ENCODE measurements at regions not wholly inside any gene's neighbourhood (a gene's known extent, or its start where the extent isn't known, plus 50 kb on each side); places are given as distances from the start of the nearest gene placed in this dataset.

DNA sequence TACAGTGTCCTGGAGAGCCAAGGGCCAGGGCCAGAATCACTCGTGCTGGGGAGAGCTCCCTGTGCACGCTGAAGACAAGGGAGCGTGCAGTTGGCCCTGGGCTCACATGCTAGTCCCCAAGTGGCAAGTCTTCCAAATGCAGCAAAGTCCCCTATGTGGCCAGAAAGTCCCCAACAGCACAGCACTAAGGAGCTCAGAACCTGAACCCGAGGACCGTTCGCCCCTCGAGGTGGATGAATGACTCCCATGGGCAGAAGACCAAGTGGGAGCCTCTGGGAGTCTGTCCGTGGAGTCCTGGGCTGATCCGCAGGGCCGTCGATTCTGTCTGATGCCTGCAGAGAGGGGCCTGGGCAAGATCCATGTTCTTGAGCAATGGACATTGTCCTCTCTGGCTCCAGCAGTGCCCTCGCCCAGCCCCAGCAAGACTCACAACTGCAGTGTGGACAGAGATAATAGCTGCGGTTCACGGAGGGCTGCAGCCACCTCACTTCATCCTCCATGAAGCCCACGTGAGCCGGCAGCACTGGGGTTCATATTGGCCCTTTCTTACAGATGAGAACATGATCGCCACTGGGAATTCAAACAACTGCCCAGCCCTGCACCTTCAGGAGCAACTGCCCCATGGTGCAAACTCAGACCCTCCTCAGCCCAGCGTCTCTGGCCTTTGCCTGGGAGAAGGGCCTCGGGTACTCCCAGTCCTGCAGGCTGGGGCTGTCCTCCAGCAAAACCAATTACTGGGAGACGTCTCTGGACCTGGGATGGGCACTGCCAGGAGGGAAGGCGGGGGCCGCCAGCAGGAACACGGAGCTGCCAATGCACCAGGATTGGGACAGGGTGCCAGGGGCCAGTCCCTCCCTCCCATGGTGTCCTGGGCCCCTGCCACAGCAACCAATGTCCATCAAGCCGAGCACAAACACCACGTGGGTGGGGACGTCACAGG, 243.7 kb downstream of the NPHP4 start:
- DNase-seq, result no peak

DNA sequence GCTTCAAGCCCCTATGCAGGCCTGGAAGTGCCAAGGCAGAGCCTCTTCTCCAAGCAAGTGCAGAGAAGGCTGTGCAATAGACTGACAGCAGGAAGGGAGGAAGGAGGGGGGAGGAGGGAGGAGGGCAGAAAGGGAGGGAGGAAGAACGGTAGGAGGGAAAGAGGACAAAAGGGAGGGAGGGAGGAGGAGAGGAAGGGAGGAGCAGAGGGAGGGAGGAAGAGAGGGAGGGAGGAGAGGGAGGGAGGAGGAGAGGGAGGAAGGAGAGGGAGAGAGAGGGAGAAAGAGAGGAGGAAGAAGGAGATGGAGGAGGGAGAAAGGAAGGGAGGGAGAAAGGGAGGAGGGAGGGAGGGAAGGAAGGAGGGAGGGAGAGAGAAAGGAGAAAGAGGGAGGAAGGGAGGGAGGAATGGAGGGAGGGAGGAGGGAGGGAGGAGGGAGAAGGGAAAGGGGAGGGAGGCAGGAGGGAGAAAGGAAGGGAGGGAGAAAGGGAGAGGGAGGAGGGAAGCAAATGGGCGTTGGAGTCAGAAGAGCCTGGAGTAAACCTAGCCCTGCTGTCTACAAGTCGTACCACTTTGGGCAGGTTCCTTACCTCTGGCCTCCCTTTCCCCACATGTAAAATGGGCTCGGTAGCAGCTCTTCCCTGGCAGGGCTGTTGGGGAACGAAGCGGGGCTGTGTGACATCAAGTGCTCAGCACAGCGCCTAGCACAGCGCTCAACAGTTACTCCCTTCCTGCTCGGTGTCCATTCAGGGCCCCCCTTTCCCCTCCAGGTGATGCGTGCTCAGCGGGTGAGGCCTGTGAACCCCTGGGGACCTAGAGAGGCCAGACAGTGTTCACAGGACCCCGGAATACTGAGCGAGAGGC, 244.6 kb downstream of the NPHP4 start:
- no peak for DNase-seq

DNA sequence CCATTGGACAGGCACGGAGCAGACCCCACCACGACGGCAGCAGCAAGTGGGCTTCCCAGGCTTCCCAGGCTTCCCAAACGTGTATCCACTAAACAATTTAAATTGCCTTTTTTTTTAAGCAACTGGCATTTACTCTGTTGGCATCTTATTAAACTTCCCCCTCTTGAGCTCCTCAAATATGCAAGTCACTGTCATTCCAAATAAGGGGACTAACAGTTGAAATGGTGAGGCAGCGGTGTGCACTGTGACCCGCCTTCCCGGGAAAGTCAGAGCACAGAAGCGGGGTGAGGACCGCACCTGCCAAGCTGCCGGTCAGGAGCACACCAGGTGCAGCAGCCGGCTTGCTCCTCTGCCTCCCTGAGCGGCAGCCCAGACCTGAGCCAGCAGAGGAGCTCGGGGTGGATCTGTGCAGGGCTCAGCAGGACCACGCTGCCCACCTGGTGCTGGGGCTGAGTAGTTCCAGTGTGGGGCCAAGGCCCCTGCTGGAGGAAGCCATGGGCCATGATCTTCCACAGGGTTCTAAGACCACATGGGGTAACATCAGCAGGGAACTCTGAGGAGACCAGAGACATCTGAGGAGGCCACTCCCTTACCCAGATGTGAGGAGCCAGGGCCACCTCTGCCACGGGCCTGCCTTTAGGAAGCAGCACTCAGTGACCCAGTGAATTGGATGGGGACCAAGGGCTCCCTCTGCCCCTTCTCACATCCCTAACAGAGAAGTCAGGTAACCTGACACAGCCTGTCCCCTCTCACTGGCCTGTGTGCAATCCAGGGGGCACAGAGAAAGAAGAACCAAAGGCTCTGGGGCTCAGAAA, 245.4 kb downstream of the NPHP4 start:
- no peak for DNase-seq

DNA sequence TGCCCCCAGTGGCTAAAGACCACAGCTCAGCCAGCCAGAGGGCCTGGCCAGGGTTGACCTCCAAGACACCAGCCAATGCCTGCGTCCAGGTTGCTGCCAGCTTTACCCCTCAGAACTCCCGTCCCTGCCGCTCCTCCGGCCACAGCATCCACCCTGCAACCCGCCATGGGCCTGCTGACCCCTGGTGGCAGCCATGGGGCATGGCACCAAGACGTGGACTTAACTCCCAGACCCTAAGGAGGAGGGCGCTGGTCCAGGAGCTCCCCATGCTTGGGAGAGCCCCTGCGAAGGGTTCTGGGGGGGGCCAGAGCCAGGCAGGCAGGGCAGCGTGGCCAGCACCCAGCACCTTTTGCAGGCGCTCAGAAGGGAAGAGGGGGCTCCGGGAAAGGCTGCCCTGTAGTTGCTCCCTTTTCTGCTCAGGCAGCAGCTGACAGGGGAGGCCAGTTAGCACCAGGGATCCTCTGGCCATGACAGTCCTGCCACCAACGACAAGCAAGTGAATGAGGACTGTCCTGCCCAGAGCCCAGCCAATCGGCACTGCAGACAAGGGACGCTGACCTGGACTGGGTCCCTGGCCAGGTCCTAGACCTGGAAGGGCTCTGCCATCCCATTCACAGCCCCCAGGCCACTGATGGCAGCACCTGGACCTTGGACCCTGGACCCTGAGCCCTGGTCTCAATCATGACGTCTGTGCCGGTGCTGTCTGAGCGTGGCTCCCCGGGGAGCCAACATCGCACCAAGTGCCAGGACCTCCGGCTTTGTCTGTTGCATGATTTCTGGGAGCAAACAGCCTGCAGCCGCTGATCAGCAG, 246.2 kb downstream of the NPHP4 start:
- peak; percentile 30 for DNase-seq

DNA sequence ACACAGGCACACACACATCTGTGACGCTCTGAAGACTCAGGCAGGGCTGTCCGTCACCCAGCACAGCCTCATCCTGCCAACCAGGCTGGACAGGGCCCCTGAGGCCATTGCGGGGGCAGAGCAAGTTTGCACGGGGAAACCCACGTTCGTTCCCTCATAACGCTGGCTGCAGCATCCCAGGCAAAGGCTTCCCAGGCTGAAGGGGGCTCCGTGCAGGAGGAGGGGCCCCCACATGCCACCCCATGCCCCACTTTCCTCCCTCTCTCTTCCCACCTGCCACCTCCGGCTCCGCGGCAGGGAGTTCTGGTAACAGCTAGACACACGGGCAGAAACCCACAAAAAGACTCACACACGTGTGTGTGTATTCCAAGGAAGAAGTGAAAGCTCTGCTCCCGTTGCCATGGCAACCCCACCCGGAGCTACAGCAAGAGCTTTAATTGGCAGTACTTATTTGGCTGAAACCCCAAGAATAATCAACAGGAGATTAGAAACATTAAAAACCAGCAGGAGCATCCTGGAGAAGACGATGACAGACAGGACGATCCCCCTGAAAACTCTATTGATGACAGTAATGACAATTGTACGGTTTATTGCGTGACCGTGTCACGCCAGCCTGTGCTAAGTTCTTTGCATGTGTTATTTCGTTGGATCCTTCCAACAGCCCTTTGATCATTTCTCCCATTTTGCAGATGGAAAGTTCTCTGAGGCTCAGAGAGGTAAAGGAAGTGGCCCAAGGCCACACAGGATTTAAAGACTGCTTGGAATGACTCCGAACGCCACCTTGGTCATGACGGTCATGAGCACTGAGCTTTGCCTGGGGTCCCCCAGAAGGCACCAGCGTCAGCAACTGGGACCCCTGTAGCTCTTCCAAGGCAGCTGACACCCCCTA, 247.1 kb downstream of the NPHP4 start:
- DNase-seq, result no peak

DNA sequence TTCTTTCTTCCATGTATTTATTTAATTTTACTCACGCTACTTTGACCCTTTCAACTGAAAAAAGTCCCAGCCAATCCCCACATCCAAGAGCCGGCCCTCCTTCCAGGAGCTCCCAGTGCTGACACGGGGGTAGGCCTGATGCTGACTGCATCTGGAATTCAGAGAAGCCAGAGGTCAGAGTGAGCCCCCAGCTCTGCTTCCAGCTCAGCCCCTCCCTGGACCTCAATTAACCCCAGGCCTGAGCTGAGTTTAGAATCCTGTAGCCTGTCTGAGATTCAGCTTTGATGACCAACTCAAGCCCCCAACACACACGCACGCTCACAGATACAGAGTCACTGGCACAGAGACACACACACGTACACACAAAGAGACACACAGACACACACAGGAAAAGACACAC, 247.9 kb downstream of the NPHP4 start:
- no peak for DNase-seq

DNA sequence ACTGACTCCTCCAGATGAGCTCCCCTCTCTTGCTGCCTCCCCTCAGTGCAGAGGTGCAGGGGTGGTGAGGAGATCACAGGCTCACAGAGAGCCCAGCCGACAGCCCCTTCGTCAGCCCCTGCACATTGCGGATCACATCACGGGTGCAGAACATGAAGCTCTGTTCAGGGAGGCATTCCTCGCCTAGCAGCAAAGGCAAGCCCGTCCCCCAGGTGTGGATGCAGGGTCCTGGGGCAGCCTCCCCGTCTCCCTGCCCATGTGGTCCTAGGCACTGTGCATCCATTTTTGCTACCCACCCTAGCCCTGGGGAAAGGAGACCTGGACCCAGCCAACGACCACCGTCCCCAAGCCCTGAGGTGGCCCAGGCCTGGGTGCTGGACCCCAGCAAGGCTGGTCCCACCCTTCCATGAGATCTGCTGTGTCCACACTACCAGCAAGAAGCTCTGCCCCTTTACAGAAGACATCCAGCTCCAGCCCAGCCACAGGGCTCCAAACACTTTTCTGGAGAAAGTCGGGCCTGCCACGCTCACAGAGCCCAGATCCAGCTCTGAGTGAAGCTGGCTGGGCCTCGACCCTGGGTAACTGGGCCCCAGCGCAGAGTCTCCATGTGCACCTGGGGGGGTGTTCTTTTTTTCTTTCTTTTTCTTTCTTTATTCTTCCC, 248.7 kb downstream of the NPHP4 start:
- no peak for DNase-seq

DNA sequence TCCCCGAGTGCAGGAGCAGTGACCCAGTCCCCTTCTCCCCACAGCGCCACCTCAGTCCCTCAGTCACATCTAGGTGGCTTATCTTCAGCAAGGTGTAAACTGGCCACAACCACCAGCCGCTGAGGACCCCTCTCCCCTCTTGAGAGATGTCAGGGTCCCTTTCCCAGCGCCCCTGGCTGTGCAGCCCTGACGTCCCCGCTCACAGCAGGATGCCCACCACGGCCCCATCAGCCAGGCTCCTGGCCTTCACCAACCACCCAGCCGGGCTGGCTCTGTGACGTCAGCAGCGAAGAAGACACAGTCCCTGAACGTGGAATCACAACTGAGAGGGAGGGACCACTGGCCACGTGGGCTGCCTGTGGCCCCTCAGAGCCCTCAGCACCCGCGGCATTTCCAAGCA, 249.4 kb downstream of the NPHP4 start:
- no peak for DNase-seq

DNA sequence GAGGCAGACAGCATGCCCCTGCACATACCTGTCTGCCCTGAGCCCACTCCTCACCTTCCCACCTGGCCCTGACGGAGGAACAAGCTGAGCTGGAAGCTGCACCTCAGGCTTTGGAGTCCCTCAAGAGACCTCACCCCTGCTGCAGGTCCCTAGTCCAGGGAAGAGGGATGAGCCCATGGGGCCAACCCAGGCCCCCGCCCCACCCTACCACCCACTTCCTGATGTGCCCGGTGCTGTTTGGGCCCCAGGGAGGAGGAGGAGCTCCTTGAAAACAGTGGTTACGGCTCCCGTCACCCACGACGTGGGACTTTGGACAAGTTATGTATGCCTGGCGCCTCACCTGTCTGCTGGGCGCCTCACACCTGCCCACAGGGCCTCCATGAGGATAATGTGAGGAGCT, 250.2 kb downstream of the NPHP4 start:
- no peak for DNase-seq

DNA sequence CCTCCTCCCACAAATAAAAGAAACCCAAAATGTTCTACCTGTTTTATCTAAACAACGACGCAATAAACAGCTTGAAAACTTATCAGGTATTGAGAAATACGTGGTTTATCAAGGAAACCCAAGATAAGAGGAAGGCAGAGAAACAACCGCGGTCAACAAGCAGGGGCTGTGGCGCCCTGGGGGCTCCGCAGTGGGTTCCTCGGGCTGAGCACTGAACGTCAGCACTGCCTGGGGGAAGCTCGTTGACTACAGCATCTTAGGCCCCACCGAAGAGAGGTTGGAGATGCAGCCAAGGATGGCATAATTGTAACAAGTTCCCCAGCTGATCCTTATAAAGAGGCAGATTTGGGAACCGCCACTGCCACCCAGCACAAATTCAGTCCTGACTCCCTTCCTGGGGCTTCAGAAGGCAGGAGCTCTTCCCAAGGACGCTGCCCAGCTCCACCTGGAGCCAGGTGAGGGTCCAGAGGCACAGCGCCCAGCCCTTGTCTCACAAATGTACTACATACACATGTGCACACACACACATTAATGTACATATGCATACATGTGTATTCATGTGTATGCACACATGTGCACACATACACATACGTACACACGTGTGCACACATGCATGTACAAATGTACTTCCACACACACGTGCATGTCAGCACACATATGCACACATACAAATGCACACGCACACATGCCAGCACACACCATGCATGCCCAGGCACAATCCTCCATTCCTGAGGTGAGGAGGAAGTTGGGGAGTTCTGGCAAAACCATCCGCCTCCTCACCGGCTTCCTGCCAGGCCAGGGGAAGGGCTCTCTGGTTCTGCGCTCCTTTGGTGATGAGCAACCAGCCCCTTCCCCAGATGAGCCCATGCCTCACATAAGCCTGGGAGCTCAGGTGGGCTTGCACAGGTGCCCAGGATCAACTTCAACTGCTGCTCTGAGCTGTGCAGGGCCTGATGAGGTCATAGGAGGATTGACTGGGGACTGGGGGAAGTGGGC, 251.1 kb downstream of the NPHP4 start:
- no peak for DNase-seq

DNA sequence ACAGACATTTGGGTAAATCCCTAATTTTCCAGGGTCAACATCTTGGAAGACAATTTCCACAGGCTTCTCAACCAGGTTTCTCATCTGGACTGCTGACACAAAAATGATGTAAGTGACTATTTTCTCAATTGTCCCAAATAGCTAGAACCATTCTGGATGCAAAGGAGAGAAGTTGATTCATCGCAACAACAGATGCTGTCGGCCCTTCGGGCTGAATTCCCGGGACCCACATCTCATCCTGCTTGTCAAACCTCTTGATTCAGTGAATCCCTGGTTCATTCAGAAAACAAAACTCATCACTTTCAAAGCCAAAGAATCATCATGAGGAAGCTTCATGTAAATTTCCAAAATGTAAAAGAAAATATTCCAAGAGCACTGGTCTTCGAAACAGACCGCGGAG, 251.8 kb downstream of the NPHP4 start:
- DNase-seq, result no peak

DNA sequence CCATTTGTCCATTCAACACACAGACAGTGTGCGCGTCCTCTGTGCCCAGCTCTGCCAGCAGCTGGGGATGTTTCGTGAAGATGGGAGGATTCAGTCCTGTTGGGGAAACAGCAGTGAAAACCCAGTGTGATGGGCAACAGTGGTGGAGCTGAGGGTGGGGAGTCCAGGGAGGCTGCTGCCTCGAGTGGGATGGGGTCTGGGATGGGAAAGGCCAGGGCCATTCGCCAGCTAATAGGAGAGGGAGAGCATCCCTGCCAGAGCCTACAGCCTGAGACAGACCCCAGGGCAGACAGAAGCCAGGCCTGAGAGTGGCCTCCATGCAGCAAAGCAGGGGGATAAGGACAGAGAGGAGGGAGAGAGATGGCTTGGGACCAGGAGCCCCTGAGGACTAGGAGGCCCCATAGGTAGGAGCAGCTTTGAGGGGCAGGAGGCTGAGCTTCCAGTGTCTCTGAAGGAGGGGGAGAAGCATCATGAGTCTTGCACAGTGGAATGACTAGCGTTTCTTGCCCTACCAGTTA, 252.6 kb downstream of the NPHP4 start:
- no peak for DNase-seq

DNA sequence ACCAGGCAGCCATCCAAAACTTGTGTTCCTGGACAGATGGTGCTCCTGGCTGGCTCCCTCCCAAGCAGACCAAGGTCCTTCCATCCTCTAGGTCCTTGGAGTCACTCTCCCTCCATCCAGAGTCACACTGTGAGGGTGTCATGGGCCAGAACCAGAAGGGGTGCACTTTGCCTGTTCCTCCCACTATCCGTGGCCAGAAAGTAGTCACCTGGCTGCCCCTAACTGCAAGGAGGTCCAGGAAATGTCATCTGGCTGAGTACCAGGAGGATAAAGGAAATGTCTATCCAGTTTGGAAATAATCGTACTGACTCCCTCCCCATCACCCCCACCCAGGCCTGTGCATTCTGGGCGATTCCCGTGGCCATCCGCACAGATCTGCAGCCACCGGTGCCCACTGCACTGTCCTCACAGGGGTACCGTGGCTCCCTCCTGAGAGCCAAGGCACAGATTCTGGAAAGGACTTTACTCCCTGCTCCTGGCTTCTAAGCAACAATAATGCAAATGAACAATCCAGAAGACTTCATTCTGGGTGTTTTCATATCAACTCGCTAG, 253.2 kb downstream of the NPHP4 start:
- DNase-seq, result no peak

DNA sequence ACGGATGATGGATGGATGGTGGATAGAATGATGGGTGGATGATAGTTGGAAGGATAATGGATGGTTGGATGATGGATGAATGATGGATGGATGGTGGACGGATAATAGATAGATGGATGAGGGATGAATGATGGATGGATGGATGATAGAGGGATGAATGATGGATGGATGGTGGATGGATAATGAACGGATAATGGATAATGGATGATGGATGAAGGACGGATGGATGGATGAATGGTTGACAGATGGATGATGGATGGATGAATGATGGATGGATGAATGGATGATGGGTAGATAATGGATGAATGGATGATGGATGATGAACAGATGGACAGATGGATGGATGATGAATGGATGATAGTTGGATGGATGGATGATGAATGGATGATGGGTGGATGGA, 255.1 kb downstream of the NPHP4 start:
- DNase-seq, result no peak

DNA sequence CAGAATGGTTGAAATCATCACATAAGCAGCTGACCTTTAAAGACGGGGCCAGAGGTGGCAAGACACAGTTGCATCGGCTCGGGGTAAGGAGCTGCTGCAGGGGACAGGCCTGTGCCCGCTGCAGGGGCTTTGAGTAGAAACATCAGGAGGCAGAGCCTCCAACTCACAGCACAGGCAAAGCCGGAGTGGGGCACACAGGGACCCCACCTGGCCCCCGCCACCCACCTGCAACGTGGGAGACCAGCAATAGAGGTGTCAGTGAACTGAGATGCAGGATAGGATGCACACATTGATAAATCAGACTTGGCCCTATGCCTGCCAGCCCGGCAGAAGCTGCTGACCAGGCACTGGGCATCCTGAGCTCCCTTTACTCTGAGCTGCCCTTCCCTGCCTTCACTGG, 257.2 kb downstream of the NPHP4 start:
- no peak for DNase-seq

DNA sequence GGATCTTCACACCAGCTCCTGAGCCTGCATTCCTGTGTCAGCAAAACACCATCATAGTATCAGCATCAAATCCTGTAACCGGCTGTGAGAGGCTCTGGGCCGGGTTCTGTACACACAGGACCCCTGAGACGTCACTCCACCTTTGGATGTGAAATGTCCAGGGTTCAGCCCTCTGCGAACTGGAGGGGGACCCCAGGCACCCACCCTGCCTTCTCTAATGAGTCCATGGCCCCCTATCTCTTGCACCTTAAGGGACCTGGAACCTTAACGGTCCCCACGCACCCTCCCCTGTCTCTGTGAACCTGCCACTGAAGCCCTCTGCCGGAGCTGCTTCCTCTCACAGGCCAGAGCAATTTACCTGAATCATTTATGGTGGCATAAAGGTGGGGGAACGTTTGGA, 257.8 kb downstream of the NPHP4 start:
- DNase-seq, result no peak

DNA sequence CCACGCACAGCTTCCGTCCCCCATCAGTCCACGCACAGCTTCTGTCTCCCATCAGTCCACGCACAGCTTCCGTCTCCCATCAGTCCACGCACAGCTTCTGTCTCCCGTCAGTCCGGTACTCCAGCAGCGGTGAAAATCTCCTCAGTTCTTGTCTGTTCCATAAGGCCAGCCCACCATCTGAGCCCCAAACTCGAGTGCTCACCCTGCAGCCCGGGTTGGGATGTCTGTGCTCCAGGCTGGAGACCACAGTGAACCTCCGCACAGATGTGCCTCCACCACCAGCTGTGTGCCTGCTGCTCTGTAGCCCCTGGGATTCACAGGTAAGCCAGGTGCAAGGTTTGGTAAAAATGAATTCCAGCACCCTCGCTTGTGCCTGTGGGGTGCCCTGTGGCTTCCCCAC, 258.6 kb downstream of the NPHP4 start:
- DNase-seq, result no peak

DNA sequence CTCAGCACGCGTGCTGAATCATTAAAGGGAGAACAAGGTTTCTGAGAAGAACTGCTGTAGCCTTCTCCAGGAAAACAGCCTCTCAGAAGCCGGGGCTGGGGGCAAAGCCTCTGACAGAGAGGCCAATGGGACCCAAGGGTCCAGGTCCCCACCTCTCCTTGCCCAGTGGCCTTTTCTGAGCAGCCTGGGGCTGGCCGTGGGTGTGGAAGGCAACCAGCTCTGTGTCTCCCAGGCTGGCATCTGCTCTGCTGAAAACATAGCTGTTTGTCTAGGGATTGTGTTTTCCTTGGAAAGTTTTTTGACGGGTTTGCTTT, 261.2 kb downstream of the NPHP4 start:
- DNase-seq, result no peak

Measured in activated CD4-positive, alpha-beta T cell treated with anti-CD3 and anti-CD28 coated beads for 1 hour (primary cell).